HL-60 (cell line): ENCODE measurements at regions not wholly inside any gene's neighbourhood (a gene's known extent, or its start where the extent isn't known, plus 50 kb on each side); places are given as distances from the start of the nearest gene placed in this dataset.

Experiments used
- DNase-seq, 2 experiments: peaks; one replicate each; pipeline ENCODE4 v3.0.0-alpha.2; 2010 to 2020; ENCODE audit warnings: low read depth in 1 of 2, low spot score in 1 of 2
- H3K27ac ChIP-seq: fragments of 250-450 bp; sonication (Bioruptor Pico); replicated peaks from 2 replicates; pipeline ENCODE4 v1.5.1; 2020; ENCODE audit warnings: mild to moderate bottlenecking, moderate library complexity
- H3K27me3 ChIP-seq: fragments of 250-450 bp; sonication (Bioruptor Pico); 2 replicates; pipeline ENCODE4 v1.5.1; 2021; ENCODE audit warnings: mild to moderate bottlenecking, moderate library complexity; ENCODE audit not compliant: insufficient read depth, poor library complexity, severe bottlenecking
- H3K4me3 ChIP-seq: replicated peaks from 2 replicates; pipeline ENCODE4 v1.5.1; 2011; ENCODE audit warnings: mild to moderate bottlenecking, control low read depth, low read length; ENCODE audit not compliant: insufficient read depth
- CTCF ChIP-seq: IDR thresholded peaks from one replicate; pipeline ENCODE4 v1.5.1; 2011; ENCODE audit warnings: low read length, control low read depth, inconsistent platforms; ENCODE audit not compliant: insufficient read depth
- GABPA ChIP-seq: IDR thresholded peaks from 2 replicates; pipeline ENCODE4 v1.6.1; 2012; ENCODE audit warnings: low read depth
- POLR2AphosphoS5 ChIP-seq: IDR thresholded peaks from 2 replicates; pipeline ENCODE4 v1.6.1; 2012; ENCODE audit warnings: low read depth
- SPI1 ChIP-seq: IDR thresholded peaks from 2 replicates; pipeline ENCODE4 v1.6.1; 2012; ENCODE audit warnings: low read depth, mild to moderate bottlenecking, borderline replicate concordance
- TF ChIP-seq, protein P1 (sequence below): IDR thresholded peaks from 2 replicates; pipeline ENCODE4 v1.6.1; 2012; ENCODE audit warnings: low read depth; ENCODE audit not compliant: insufficient replicate concordance

- DNase-seq, result no peak
- no peak overlapping the region for H3K4me3 ChIP-seq
- no peaks in the 10 kb centered on the region for H3K27me3 ChIP-seq
- no peak overlapping the region for H3K27ac ChIP-seq
- TF ChIP-seq GABPA (no peak), CTCF (no peak), SPI1 (no peak), POLR2AphosphoS5 (no peak)
- TF ChIP-seq, protein P1, sequence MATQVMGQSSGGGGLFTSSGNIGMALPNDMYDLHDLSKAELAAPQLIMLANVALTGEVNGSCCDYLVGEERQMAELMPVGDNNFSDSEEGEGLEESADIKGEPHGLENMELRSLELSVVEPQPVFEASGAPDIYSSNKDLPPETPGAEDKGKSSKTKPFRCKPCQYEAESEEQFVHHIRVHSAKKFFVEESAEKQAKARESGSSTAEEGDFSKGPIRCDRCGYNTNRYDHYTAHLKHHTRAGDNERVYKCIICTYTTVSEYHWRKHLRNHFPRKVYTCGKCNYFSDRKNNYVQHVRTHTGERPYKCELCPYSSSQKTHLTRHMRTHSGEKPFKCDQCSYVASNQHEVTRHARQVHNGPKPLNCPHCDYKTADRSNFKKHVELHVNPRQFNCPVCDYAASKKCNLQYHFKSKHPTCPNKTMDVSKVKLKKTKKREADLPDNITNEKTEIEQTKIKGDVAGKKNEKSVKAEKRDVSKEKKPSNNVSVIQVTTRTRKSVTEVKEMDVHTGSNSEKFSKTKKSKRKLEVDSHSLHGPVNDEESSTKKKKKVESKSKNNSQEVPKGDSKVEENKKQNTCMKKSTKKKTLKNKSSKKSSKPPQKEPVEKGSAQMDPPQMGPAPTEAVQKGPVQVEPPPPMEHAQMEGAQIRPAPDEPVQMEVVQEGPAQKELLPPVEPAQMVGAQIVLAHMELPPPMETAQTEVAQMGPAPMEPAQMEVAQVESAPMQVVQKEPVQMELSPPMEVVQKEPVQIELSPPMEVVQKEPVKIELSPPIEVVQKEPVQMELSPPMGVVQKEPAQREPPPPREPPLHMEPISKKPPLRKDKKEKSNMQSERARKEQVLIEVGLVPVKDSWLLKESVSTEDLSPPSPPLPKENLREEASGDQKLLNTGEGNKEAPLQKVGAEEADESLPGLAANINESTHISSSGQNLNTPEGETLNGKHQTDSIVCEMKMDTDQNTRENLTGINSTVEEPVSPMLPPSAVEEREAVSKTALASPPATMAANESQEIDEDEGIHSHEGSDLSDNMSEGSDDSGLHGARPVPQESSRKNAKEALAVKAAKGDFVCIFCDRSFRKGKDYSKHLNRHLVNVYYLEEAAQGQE, result no peak
These were observed 73.2 kb downstream of the SLC25A47 start for GRCh38 chr14:100396266-100396795.

GRCh38 chr14:100397005-100397404 is 73.9 kb downstream of the SLC25A47 start:
- Histone ChIP-seq H3K27me3 (no peaks in the 10 kb centered on the region), H3K27ac (no peak overlapping the region), H3K4me3 (no peak overlapping the region)
- DNase-seq, result no peak
- TF ChIP-seq GABPA (no peak), CTCF (no peak), SPI1 (no peak), POLR2AphosphoS5 (no peak)
- TF ChIP-seq, protein P1, result no peak

DNA sequence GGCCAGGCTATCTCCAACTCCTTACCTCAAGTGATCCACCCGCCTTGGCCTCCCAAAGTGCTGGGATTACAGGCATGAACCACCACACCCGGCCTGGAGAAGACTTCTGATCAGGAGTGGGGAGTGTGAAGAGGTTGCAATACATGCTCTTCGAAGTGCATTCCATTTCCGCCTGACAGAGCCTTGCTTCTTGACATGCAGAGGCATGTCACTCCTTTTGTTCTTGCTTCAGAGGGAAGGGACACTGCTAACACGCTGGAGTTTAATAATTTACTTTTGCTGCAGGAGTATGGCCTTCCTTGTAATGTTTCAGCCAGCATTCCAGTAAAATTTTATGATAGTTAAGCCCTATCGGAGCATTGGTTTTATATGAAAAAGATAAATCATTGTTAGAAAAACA is 74.9 kb downstream of the SLC25A47 start:
- no peak for DNase-seq
- TF ChIP-seq, protein P1, result no peak
- TF ChIP-seq POLR2AphosphoS5 (no peak), GABPA (no peak), CTCF (no peak), SPI1 (no peak)
- no peak overlapping the region for H3K27ac ChIP-seq
- no peaks in the 10 kb centered on the region for H3K27me3 ChIP-seq
- no peak overlapping the region for H3K4me3 ChIP-seq
